GM18858 (cell line): ENCODE measurements at regions not wholly inside any gene's neighbourhood (a gene's known extent, or its start where the extent isn't known, plus 50 kb on each side); places are given as distances from the start of the nearest gene placed in this dataset.

Experiments
- ATAC-seq: cut with Tn5 transposase; IDR thresholded peaks from one replicate; pipeline ENCODE4 v1.9.1; 2021; ENCODE audit not compliant: unreplicated experiment

DNA sequence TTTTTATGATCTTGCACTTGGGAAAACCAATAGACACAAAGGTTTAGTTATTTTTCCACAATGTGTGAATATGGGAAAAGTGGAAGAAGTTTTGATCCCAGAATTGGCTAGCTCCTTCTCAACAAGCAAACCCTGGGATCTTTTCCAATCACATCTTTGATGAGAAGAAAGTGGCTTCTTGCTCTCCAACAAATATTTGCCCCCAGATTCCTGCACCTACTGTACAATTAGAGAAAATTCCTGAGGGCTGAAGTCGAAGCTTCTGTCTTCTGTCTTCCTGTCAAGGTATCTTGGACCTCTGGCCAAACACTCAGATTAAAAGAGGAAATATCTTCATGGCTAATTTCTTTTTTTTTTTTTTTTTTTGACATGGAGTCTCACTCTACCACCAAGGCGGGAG, 113.1 kb upstream of the SLC45A1 start:
- ATAC-seq = no peak

DNA sequence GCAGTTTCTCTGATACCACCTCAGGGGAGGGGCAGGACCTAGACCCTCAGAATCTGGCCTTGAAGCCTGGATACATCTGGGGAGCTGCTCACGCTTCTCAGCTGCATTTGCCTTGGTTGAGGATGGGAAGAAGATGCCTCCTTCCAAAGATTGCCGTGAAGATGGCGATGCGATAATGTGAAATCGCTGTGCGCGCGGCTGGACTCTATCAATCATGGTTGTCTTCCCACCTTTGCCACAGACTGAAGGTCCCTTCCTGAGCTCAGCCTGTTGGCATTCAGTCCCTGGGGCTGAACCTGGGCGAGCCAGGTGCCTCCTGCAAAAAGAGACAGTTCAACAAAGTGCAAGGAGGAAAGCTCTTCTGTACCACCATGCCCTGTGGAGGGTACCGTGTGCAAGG, 114.4 kb upstream of the SLC45A1 start:
- no peak for ATAC-seq

DNA sequence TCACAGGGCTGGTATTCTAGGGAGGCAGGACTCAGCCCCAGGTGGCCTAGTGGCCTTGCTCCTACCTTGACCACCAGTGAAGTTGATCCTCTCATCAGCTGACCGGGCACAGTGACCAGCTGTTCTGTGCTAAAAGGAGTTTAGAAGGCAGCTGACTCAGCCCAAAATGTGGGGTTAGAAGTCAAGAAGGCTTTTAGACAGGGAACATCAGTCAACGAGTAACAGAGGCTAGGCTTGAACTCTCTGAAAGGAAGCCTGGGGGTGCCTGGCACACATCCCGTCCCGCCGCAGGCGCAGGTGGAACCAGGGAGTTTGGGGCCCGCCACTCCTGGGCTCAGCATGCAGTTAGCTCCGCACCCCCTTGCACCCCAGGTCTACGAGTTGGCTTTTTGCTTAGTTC, 114.9 kb upstream of the SLC45A1 start:
- no peak for ATAC-seq

DNA sequence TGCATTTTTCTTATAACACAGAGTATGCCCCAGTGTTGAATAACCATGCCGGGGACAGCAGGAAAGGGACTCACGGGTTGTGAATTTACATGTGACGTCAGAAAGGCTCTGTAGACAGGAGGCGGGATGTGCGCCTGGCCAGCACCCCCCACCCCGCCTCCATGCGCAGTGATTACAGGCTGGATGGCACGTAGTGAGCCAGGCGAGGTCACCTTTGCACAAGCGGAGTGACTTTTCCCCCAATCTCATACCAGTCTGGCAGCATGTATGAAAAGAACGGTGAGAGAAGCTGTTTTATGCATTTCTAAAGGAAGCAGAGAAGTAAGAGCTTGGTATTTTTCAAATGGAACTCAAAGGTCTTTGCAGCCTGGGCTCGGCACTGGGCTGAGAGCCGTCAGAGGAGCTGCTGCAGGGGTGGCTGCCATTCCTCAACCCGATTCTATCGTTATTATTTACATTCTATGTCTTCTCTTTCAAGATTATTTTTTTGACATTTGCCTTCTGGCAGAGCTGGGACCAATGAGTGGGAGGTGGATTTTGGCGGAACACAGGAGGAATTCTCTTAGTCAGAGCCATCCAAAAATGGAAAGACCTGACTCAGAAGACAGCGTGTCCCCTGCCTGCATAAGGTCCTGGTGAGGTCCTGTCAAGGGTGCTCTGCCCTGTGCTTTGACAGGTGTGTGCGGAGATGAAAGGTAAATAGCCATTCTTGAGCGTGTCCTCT, 115.6 kb upstream of the SLC45A1 start:
- no peak for ATAC-seq

DNA sequence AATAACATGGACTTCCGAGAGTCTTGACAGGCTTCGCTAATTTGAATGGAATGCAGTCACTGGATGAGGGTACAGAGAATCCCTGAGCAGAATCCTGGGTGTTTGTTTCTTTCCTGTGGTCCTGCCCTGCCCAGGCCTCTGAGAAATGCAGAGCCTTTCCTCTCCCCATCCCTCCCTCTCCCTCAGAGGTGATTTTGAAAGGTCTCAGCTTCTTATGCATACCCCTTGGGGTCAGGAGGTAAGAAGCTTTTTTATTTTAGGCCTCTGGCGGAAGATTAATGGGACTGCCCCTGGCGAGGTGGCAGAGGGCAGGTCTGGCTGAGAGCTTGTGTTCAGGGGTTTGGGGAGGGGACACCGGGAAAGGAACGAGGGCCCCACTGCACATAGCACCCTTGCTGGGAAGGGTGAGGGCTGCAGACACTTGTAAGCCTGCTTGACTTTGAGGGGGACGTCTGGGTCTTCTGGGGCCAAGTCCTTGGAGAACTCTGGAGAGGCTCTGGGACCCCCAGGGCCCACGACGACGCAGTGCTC, 116.5 kb upstream of the SLC45A1 start:
- no peak for ATAC-seq

DNA sequence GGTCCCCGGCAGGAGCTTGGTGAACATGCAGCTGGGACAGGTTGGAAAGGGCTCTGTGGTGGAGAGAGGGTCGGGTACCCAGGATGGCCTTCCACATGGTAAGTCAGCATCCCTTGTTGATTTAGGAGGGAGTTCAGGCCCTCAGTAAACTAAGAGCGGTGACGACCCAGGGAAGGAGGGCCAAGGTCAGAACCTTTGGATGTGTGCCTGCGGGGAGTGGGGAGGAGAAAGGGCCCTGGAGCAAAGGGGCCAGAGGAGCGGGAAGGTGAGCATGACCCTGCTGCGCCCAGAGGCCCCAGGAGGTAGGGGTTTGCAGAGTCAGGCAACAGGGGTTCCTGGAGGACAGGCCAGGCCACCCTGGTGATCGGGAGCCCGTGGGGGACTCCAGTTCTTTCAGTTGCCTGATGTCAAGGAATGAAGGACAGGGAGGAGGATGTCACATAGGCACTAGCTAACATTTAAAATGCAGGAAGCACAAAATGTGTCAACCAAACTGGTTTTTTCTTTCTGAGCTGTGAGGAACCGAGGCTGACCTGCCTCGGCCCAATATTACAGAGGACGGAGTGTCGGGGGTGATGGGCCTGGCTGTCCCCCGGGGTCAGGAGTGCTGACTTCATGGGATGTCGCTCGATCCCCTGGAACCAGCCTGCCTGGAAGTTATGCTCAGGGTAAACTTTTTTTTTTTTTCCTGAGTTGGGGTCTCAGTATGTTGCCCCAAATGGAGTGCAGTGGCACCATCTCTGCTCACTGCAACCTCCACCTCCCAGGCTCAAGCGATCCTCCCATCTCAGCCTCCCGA, 117.4 kb upstream of the SLC45A1 start:
- ATAC-seq = no peak

DNA sequence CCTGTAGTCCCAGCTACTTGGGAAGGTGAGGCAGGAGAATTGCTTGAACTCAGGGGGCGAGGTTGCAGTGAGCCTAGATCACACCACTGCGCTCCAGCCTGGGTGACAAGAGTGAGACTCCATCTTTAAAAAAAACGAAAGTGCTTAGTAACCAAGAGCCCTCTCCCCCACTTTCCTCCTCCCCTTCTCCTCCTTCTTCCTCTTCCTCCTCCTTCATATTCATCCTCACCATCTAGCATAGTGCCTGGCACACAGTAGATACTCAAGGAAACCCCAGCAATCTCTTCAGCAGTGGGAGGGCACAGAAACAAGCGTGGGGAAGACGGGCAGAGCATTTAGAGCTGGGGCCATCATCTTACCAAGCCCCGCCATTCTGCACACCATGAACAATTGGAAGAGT, 119.4 kb upstream of the SLC45A1 start:
- ATAC-seq = no peak

DNA sequence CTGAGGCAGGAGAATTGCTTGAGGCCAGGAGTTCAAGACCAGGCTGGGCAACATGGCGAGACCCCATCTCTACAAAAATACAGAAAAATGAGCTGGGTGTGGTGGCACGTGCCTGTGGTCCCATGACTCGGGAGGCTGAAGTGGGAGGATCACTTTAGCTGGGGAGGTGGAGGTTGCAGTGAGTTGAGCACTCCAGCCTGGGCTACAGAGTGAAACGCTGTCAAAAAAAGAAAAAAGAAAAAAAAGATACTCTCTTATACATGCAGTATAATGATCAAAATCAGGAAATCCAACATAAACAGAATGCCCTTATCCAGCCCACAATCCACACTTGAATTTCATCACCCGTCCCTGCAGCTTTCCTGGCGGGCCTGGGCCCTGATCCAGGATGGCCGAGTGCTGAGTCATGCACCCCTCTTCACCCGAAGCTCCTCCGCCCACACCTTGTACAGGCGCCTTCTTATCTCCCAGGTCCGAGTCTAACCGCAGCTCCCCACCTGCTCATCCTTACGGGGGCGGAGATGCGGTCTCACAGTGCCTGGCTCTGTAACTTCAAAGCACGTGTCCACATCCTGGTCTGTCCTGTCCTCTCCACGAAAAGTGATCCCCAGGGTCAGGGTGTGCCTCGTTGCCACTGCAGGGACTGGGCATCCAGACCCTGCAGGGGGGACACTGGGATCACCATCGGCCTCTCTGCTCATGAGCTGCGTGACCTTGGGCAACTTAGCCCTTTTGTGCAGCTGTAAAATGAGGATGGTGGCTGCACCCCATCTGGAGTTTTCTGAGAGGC, 120.2 kb upstream of the SLC45A1 start:
- no peak for ATAC-seq

DNA sequence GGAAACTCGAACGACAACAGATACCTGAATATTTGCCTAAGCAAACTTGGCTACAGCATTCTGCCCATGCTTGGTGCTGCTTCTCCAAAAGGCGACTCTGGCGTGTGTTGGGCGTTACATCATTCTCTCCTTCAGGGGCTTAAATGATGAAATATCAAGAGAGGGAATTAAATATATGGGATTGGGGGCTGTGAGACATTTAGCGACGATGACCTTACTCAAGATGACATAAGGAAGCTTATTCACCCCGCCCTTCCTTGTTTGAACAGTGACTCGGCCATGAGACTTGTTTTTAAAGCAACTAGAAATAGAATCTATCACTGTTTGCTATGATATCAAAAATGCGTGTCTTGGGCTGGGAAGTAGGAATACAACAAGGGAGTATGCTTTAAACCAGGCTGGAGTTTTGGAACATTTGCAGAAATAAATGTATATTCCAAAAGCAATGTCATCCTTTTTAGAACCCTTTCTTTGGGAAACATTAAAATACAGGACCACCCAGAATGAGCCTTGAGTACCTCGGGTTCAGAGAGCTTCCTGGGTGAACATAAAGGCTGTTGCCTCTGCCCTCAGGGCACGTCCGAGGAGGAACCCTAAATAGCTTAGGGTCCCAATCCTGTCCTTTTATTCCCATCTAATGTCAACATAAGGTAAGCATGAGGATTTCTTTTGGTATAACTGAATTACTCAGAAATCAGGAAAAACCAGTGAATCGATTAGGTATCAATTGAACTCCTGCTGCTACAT, 123.3 kb upstream of the SLC45A1 start:
- ATAC-seq = no peak

DNA sequence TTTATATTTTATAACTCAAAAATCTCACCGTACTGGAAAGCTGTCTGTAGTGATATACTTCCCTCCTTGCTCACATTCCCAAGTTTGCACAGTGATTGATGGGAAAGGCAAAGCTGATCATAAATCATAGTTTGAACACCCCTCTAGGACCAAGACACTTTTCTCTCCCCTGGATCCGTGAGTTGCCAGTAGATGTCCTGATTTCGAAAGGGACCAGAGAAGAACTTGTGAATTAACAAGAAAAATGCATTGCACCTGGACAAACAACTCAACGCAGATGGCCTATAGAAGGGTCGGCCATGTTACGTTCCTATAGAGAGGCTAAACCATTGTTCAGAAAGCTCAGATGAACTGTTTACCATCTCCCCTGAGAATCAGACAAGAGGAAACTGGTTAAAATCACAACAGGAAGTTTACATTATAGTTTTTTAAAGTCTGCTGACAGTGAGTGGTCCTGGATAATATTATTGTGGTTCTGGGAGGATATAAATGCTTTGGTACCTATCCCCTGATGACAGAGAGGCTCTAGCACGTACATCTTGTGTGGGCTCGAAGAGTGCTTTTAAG, 124.0 kb upstream of the SLC45A1 start:
- ATAC-seq = no peak

DNA sequence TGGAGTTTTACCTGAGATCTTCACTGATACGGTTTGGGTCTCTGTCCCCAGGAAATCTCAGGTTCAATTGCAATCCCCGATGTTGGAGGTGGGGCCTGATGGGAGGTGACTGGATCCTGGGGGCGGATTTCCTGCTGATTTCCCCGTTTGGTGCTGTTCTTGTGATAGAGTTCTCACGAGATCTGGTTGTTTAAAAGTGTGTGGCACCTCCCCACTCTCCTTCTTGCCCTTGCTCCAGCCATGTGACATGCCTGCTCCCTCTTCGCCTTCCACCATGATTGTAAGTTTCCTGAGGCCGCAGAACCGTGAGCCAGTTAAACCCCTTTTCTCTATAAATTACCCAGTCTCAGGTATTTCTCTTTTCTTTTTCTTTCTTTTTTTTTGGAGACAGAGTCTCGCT, 126.4 kb upstream of the SLC45A1 start:
- ATAC-seq = no peak

DNA sequence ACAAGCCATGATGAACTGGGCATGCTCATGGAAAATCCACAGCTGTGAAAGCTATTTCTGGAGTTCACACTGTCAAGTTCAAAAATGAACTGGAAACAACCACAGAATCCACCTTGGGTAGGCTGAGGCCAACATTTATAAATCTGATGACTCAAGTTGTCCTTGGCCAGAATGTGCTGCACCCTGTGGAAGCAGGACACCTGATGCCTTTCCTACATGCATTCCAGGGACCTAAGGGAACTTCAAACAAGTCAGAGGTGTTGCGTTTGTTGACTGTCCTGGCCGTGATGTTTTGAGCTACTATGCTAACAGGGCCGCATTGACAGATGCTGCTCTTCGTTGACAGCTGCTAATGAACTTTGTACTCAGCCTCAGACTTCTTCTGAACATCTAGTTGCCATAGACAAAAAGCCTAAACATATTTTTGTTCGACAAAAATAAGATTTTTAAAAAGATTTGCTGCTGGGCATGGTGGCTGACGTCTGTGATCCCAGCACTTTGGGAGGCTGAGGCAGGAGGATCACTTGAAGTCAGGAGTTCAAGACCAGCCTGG, 127.9 kb upstream of the SLC45A1 start:
- no peak for ATAC-seq

DNA sequence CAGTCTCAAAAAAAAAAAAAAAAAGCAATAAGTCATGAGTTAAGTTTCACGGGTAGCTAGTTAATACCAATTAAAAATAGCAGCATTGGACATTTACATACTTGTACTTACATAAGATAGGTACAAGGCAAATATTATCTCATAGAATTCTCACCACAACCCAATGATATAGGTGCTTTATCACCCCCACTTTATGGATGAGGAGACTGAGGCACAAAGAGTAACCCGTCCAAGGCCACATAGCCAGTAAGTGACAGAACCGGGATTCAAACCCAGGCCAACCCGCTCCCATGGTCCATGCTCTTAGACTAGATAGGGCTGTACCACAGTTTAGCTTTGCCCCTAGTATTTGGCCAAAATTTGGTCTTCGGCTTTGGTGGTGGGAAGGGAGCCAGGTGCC, 132.5 kb upstream of the SLC45A1 start:
- ATAC-seq = no peak

DNA sequence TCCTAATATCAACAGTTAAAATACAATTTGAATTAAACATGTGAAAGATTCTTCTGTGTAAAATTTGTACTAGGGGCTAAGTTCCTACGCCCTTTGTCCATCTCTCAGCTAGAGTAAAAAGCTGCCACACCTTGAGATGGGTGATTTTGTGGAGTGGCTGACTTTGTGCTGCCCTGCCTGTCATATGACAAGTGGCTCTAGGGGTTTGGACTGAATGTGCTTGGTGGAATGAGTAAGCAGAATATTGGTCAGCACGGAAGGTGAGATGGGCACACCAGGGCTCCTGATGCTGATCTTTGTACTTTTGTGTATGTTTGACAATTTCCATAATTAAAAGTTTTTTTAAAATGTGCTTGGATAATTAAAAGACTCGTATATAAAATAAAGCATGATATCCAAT, 133.6 kb upstream of the SLC45A1 start:
- no peak for ATAC-seq

DNA sequence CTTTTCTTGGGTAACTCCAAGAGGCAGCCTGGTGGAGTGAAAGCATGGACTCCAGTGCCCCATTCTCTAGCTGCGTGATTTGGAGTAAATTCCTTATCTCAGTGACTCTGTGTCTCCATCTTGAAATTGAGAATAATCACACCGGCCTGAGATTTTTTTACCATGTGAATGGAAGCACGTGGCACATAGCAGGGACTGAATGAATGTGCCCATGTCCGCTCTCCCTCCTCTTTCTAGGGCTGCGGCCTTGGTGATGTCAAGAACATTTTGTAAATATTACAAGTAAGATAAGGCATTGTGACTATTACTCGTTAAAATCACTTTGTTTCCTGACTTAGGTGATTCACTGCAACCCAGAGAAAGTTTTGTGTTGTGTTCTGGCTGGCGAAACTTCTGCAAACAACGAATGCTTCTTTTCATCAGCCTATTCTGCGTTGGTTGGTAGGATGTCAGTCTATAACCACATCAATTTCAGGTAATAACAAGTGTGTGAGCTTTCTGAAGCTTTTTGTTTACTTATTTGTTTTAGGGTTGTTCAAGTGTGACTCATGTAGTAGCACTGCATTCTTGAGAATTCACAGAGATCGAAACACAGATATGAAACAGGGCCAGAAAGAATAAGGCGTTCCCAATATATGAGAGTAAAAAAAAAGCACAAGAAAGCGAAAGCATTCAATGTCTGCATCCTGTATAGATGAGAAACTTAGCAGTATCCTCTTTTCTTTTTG, 135.7 kb upstream of the SLC45A1 start:
- ATAC-seq = no peak

DNA sequence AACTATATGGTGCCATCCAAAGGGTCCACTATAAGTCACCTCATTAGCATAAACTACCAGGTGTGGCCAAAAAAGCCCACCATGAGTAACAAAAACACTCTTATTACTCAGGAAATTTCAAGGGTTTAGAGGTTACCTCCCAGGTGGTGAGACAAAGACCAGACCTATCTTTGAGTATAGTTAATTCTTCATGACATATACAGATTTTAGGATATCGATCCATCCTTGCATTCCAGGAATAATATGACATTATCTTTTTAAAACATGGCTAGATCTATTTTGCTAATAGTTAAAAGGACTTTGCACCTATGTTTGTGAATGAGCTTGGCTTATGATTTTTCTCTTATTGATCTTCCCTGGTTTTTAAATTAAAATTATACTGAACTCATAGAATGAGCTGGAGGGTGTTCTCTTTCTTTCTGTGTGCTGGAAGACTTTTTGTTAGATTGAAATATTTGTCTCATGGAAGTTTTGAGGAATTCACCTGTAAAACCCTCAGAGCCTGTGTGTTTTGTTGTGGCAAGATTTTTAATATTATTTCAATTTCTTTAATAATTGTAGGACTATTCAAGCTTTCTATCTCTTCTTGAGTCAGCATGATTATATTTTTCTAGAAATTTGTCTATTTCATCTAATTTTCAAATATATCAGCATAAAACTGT, 138.7 kb upstream of the SLC45A1 start:
- ATAC-seq = no peak

DNA sequence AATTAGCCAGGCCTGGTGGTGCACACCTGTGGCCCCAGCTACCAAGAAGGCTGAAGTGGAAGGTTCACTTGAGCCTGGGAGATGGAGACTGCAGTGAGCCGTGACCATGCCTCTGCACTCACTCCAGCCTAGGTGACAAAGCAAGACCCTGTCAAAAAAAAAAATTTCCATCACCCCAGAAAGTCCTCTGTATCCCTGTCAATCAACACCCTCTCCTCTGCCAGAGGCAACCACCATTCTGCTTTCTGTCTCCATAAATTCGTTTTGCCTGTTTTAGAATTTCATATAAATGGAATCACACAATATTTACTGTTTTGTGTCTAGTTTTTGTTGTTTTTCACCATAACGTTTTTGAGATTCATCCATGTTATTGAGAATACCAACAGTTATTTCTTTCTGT, 141.6 kb upstream of the SLC45A1 start:
- ATAC-seq = no peak

DNA sequence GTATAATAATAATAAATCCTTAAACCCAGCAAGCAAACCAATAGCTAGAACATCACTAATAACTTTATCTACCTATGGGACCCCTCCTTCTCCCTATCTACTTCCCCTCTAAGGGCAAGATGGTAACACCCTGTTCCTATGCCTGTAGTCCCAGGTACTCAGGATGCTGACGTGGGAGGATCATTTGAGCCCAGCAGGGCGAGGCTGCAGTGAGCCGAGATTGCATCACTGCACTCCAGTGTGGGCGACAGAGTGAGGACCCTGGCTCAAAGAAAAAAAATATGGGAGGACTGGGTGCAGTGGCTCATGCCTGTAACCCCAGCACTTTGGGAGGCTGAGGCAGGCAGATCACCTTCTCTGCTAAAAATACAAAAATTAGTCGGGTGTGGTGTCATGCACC, 143.1 kb upstream of the SLC45A1 start:
- no peak for ATAC-seq
